ENCODE measurements at regions not wholly inside any gene's neighbourhood (a gene's known extent, or its start where the extent isn't known, plus 50 kb on each side); places are given as distances from the start of the nearest gene placed in this dataset.

GRCh38 chr5:68444048-68444447 lies 228.5 kb downstream of the PIK3R1 start (continued):
- TF ChIP-seq ZNF518A (tag by site-specific recombination; conservative IDR thresholded peaks at IDR 0.05; ENCODE audit: low read depth) (no peak), ZNF112 (tag by site-specific recombination; IDR thresholded peaks at IDR 0.05) (no peak), ZNF785 (tag by site-specific recombination; IDR thresholded peaks at IDR 0.05) (no peak), ZNF214 (tag by site-specific recombination; IDR thresholded peaks at IDR 0.05; ENCODE audit: borderline replicate concordance) (no peak), ZNF23 (tag by site-specific recombination; IDR thresholded peaks at IDR 0.05; ENCODE audit: borderline replicate concordance) (no peak)

- Histone ChIP-seq H3K36me3 (ENCODE audit: control insufficient read depth in 2 of 2, insufficient read depth in 1 of 2, low read length in 2 of 2) (no peaks in the 10 kb centered on the region), H3K9me3 (ENCODE audit: control insufficient read depth, insufficient read depth, low read depth, low read length) (no peaks in the 10 kb centered on the region), H3K27ac (ENCODE audit: extremely low read depth, low read depth, low read length) (no peak overlapping the region), H3K4me1 (ENCODE audit: control insufficient read depth, insufficient read depth, low read length) (no peaks in the 10 kb centered on the region), H3K4me3 (ENCODE audit: low read depth, low read length) (no peak overlapping the region)
- no peak for TF ChIP-seq ZNF274 (IDR thresholded peaks at IDR 0.05; ENCODE audit: low read length)
- TF ChIP-seq ZNF274 (tag by site-specific recombination; IDR thresholded peaks at IDR 0.05; ENCODE audit: borderline replicate concordance): no peak
- TF ChIP-seq MYNN (tag by site-specific recombination; IDR thresholded peaks at IDR 0.05; ENCODE audit: borderline replicate concordance): no peak
- no peak for TF ChIP-seq ZSCAN5A (tag by site-specific recombination; IDR thresholded peaks at IDR 0.05)
- TF ChIP-seq ZNF560 (tag by site-specific recombination; IDR thresholded peaks at IDR 0.05; ENCODE audit: borderline replicate concordance): no peak
- TF ChIP-seq HIC1 (tag by site-specific recombination; IDR thresholded peaks at IDR 0.05): no peak
- TF ChIP-seq ZNF324 (tag by site-specific recombination; IDR thresholded peaks at IDR 0.05): no peak
- TF ChIP-seq ZNF830 (tag by site-specific recombination; IDR thresholded peaks at IDR 0.05; ENCODE audit: low read depth): no peak
- TF ChIP-seq ZNF280C (tag by site-specific recombination; IDR thresholded peaks at IDR 0.05): no peak
- no peak for TF ChIP-seq YY1 (tag by site-specific recombination; IDR thresholded peaks at IDR 0.05)
- TF ChIP-seq ZNF354C (tag by site-specific recombination; IDR thresholded peaks at IDR 0.05; ENCODE audit: borderline replicate concordance, low read depth): no peak
- TF ChIP-seq ZNF175 (tag by site-specific recombination; IDR thresholded peaks at IDR 0.05): no peak
- no peak for TF ChIP-seq WT1 (tag by site-specific recombination; IDR thresholded peaks at IDR 0.05)
- no peak for TF ChIP-seq SP2 (tag by site-specific recombination; IDR thresholded peaks at IDR 0.05)
- no peak for TF ChIP-seq ZNF184 (tag by site-specific recombination; IDR thresholded peaks at IDR 0.05)
- TF ChIP-seq ZSCAN4 (tag by site-specific recombination; IDR thresholded peaks at IDR 0.05): no peak
- ChIA-PET POLR2A (no interaction called here), CTCF (no interaction called here)
Measured at GRCh38 chr5:68444833-68445232, 229.3 kb downstream of the PIK3R1 start.
